GM21619 (cell line): ENCODE measurements at regions not wholly inside any gene's neighbourhood (a gene's known extent, or its start where the extent isn't known, plus 50 kb on each side); places are given as distances from the start of the nearest gene placed in this dataset.

Source experiments
- ATAC-seq: cut with Tn5 transposase; IDR thresholded peaks from one replicate; pipeline ENCODE4 v1.9.1; 2021; ENCODE audit not compliant: unreplicated experiment

GRCh38 chr14:76974365-76974764 lies 54.1 kb downstream of the IRF2BPL start:
- ATAC-seq: no peak

DNA sequence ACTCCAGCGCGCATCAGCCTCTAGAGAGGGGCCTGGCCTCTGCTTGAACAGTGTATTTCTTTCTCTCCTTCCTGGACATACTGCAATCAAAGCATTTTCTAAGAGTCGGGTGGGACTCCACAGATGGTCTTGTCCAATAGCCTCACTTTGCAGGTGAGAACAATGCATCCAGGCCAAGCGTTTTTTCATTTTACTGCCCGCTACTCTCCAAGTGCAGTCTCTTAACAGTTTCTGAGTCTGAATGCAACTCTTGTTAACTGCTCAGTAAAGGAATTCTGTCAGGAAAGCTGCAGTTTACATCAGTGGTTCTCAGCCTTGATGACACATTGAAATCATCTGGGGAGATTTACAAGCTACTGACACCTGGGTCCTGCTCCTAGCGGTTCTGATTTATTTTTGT lies 57.0 kb downstream of the IRF2BPL start:
- ATAC-seq: no peak

- no peak for ATAC-seq
These were observed 59.9 kb downstream of the IRF2BPL start for GRCh38 chr14:76968621-76969063.

GRCh38 chr14:76967788-76968187 lies 60.7 kb downstream of the IRF2BPL start:
- no peak for ATAC-seq

DNA sequence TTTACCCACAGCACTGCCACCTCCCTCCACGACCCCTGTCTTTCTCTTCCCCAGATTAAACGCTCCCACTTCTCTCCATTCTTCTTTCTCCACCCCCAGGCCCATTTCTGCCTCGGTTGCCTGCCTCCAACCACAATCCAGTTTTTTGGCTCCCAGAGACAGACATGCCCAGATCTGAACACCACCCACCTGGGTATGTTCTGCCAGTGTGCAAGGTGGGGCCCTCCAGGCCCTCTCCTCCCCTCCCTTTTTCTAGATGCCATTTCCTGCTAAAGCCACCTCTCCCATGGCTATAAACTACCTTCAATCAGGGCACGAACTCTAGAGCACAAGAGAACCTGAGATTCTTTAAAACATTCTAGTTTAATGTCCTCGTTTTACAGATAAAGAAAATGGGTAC lies 63.3 kb downstream of the IRF2BPL start:
- ATAC-seq: no peak

- no peak for ATAC-seq
These were observed 63.8 kb downstream of the IRF2BPL start for GRCh38 chr14:76964695-76965094.

DNA sequence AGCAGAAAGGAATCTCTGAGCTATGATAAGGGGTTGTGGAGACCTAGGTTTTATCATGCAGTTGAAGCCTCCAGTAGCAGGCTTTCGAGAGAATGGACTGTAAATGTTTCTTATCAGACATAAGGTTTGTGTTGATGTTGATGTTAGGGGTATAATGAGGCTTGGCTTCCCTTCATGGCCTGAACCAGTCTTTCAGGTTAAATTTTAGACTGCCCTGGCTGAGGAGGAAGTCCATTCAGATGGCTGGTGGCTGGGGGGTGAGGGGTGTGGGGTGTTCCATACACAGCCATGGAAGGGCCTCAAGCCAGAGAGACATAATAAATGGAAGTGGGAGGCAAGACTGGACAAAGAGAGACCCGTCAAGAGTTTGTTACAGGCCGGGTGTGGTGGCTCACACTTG lies 65.1 kb downstream of the IRF2BPL start:
- no peak for ATAC-seq

GRCh38 chr14:76962303-76962660 lies 66.2 kb downstream of the IRF2BPL start:
- ATAC-seq: no peak

- ATAC-seq: peak; percentile 81
These were observed 66.7 kb downstream of the IRF2BPL start for GRCh38 chr14:76961631-76962302.

DNA sequence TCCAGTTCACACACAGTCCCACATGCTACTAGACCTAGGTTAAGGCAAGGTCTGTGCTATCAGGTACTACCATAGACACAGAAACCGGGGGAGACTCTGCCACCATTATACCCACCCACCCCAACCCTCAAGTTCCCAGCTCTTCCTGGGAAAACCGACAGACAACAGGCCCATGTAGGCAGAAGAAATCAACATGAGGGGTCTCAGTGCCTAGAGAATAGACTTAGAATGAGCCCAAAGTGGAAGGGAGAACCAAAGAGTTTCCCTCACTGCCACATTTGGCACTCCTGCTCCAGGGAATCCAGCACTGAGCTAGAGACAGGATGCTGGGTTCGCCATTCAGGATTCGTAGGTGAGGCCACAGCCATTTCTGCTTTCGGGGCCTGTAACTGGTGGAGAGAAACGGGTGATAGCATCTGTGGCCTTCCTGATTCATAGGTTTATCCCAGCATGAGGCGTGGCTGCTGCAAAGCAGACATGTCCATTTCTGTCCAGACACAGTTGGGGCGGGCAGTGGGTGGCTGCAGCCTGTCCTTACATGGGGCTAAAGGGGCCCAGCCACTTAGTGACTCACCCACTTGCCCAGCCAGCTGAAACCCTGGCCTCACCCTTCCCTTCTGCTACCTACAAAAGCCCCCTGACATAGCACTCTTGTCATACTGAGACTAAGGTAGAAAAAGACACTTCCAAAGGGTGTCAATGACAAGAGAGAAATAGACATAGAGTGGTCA lies 69.4 kb downstream of the IRF2BPL start:
- ATAC-seq: no peak

- no peak for ATAC-seq
These were observed 70.2 kb downstream of the IRF2BPL start for GRCh38 chr14:76958020-76958979.

DNA sequence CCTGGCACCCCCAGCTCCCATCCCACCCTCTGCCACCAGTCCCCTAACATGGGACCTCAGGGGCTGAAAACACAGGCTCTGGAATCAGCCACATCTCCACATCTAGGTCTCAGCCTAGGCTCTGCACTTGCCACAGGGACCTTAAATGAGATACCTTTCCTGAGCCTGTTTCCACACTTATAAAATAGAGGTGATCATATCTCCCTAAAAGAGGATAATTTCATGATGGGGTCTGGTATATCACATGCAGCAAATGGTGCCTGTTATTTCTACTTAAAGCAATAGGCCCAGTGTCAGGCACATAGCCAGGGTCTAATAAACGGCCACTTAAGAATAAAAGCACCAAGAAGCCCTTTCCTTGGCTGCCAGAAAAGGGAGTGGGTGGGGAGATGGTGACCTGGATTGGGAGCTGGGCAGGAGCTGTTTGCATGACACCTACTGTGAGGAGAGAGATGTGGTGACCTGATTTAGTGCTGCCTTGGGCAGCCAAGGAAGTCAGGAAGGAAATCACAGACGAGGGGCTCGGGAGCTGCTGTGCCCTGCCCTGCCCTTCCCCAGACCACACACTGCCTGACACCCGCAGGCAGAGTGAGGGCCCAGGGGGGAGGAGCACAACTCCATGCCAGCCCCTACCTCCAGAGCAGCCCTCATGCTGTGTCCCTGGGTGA lies 71.2 kb downstream of the IRF2BPL start:
- ATAC-seq: no peak

DNA sequence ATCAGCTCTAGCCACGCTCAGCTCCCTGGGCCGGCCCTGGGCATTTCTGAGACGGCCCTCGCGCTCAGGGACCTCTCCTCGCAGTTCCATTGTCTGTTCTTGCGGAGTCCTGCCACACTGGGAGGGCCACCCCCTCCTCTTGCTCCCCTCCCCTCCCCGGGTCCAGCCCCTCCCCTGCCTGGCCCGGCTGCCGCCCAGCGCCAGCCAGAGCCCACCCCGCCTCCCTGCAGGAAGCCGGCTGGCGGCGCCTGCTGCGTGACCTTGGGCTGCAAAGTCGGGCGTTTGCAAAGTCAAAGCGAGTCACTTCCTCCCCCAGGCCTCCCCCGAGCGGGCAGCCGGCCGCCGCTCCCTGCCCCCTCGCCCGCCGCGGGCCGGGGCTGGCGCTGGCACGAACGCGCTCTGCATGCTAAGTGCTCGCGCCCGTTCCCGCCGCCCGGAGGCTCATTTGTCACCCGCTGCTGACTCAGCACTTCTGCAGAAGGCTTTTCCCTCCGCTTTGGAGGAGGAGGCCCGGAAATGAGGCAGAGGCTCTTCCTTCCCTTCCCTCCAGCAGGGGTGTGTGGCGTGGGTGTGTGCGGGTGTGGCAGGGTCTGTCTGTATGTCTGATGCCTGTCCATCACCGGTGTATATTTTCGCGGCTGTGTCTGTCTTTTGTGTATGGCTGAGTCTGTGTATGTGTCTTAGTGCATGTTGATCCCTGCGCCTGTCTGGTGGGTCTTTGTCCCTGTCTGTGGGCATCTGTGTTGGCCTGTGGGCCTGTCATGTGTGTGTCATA lies 72.0 kb downstream of the IRF2BPL start:
- peak; percentile 44 for ATAC-seq

DNA sequence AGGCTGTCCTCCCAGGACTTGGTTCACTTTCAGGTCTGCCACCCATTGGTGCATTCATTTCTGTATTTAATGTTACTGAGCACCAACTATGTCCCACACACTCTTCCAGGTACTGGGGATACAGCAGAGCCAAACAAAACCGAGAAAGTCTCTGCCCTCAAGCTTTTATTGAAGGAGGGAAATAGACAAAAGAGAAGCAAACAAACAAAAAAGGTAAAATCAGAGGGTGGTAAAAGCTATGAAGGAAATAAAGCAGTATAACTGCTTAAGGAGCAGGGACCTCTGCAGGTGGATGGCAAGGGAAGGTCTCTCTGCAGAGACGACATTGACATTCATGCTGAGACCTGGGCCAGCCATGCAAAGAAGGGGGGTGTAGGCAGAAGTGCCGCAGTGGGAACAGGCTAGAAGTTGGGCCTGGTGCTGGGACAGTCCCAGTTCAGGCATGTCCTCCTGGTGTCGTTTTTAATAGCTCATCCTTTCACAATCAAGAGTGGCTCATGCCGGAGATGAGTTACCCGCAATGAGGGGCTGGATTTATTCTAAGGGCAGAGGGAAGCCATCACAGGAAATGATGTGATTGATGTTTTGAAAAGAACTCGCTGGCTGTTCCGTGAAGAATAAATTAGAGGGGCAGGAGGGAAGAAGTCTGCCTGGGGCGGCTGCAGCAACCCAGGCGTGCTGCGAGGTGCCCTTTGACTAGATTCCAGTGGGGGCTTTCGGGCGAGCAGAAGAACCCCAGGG lies 72.8 kb downstream of the IRF2BPL start:
- peak; percentile 40 for ATAC-seq

- ATAC-seq: no peak
These were observed 73.9 kb downstream of the IRF2BPL start for GRCh38 chr14:76954394-76955190.

DNA sequence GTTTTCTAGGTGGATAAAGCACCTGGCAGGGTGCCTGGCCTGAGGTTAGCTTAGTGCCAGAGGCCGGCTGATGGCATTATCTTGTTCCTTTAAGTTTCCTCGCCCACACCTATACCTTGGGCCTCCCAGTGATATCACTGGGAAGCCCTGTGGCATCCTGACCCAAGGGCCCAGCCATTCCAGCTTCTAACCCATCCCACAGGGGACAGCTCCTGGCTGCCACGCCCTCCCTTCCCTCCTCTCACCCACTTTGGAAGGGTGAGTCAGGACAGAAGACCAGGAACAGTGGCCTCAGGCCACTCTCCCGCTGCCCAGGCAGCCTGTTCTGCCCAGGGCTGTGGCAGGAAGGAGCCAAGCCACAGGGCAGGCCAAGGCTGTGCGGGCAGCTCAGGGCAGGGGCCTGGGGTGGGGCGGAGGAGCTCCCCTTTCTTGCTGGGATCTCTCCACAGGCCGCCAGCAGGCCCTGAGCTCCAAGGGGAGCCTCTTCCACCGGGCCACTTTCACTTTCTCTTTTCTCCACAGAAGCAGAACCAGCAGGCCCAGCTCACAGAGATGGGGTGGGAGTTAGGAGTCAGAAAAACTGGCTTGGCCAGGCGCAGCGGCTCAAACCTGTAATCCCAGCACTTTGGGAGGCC lies 75.1 kb downstream of the IRF2BPL start:
- no peak for ATAC-seq

DNA sequence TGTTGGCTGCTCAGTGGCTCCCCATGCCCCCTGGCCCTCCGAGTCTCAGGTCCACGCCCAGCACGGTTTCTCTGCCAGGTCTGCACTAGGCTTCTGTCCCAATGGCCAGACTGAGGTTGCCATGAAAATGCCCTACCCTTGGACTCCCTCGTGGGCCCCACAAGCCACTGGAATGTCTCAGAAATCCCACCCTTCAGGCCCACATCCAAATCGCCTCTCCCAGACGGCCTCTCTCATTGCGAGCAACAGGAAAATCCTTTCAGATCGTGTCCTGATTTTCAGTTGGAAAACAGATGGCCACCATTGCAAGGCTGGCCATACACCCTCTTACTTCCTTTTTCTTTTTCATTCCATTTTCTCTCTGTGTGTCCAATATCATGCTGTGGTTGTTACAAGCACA lies 77.3 kb downstream of the IRF2BPL start:
- no peak for ATAC-seq
